OCI-LY3 (cell line): ENCODE measurements at regions not wholly inside any gene's neighbourhood (a gene's known extent, or its start where the extent isn't known, plus 50 kb on each side); places are given as distances from the start of the nearest gene placed in this dataset.

ENCODE experiments used
- CTCF ChIP-seq: fragments of 200-600, 300-600 bp; sonication (generic); IDR thresholded peaks from 2 replicates; pipeline ENCODE4 v1.5.1; 2014; ENCODE audit warnings: antibody characterized with exemption, low read length, low read depth
- EZH2phosphoT487 ChIP-seq: fragments of 200-600 bp; shearing (Covaris generic); IDR thresholded peaks from 2 replicates; pipeline ENCODE4 v1.6.1; 2018; ENCODE audit warnings: antibody characterized with exemption, mixed run types, low read depth

- no peak for TF ChIP-seq CTCF
- no peak for TF ChIP-seq EZH2phosphoT487
Observed at GRCh38 chr2:8514796-8515758, 166.8 kb upstream of the ID2 start.
